ENCODE measurements at regions not wholly inside any gene's neighbourhood (a gene's known extent, or its start where the extent isn't known, plus 50 kb on each side); places are given as distances from the start of the nearest gene placed in this dataset.

DNA sequence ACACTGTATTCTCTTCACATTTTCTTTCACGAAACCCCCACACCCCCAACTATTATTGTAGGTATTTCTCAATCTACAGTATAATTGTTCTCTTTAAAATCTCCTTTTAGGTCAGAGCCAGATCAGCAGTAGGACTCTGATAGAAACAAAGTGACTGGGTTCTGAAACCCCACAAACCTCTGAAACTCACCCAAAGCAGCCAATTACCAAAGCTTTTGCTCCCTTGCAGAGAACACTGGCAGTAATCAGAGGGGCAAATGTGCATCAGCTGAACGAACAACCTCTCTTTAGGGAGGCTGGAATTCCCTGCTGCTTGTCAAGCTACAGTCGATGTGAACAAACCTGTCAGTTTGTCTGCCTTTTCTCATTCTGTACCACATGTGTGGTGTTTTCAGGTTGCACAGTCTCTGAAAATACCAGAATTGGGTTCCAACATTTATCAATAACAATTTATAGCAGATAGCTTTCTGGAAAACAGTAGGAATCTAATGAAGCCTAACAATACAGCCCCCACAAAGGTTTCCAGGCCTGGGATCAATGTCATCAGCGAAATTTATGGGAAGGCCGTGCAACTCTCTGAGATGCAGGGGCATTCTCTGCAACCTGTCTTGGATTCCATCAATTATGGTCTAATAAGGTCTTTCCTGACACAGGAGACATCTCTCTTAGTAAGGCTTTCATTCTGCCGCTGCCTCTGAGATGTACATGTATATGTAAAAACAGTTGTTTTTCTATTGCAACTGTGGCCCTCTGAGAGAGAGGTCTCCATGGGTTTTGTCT lies 395.9 kb downstream of the GPAT3 start:
- no peak for TF ChIP-seq CTCF (conservative IDR thresholded peaks at IDR 0.05)
- Histone ChIP-seq H2BK15ac (ENCODE audit: low read depth, low read length) (no peak overlapping the region), H2AK5ac (ENCODE audit: insufficient read length, low read length) (no peak overlapping the region), H3K4me1 (ENCODE audit: insufficient read depth, low read length) (no peaks in the 10 kb centered on the region), H3K23ac (ENCODE audit: insufficient read length, low read depth, low read length) (no peak overlapping the region), H3K14ac (ENCODE audit: insufficient read depth, low read length) (no peak overlapping the region), H2BK12ac (ENCODE audit: insufficient read length, low read depth, low read length) (no peak overlapping the region), H2BK120ac (ENCODE audit: low read depth, low read length, poor library complexity, severe bottlenecking) (no peak overlapping the region), H3K4ac (ENCODE audit: low read depth, low read length) (no peak overlapping the region), H4K5ac (ENCODE audit: insufficient read length, low read depth, low read length) (no peak overlapping the region), H3T11ph (ENCODE audit: low read length) (no peak overlapping the region), H2BK5ac (ENCODE audit: insufficient read length, low read length) (no peak overlapping the region), H4K20me1 (ENCODE audit: control insufficient read depth, insufficient read depth, insufficient read length) (no peaks in the 10 kb centered on the region), H3K27me3 (ENCODE audit: insufficient read depth, low read length) (no peaks in the 10 kb centered on the region), H2AFZ (ENCODE audit: low read length) (no peak overlapping the region), H3K9ac (ENCODE audit: extremely low read depth, insufficient read length, low read length) (no peak overlapping the region), H3K4me2 (ENCODE audit: insufficient read depth, insufficient read length, low read length) (no peak overlapping the region), H3K9me3 (ENCODE audit: control insufficient read depth, low read depth, low read length) (no peaks in the 10 kb centered on the region), H2BK20ac (ENCODE audit: low read depth, low read length, poor library complexity, severe bottlenecking) (no peak overlapping the region), H3K79me1 (ENCODE audit: insufficient read depth, low read depth, low read length, poor library complexity, severe bottlenecking) (no peaks in the 10 kb centered on the region), H3K56ac (ENCODE audit: insufficient read length, low read depth, low read length) (no peak overlapping the region), H3K23me2 (ENCODE audit: insufficient read length, low read depth, low read length, poor library complexity, severe bottlenecking) (no peaks in the 10 kb centered on the region), H3K18ac (ENCODE audit: insufficient read length, low read depth, low read length) (no peak overlapping the region), H4K8ac (replicated peaks; ENCODE audit: insufficient read length, low read depth, low read length) (no peak overlapping the region), H3K79me2 (ENCODE audit: insufficient read depth, low read length) (no peaks in the 10 kb centered on the region), H3K27ac (ENCODE audit: insufficient read length, low read depth, low read length) (no peak overlapping the region), H4K91ac (ENCODE audit: insufficient read length, low read depth, low read length) (no peak overlapping the region)
- Mint-ChIP-seq H3K9me3 (no peaks in the 10 kb centered on the region), H3K36me3 (ENCODE audit: insufficient read depth in 1 of 3, low read depth in 3 of 3) (no peaks in the 10 kb centered on the region), H3K27ac (no peak overlapping the region), H3K4me1 (peaks cover 0 to 3% of the 10 kb centered on the region in 2 experiments; a peak in 2 of 4 replicates), H3K4me3 (no peak overlapping the region), H3K27me3 (ENCODE audit: low read depth) (no peaks in the 10 kb centered on the region; the same call in 1 of the 2 replicates)
- DNase-seq: no peak
- WGBS (ENCODE audit: extremely low coverage, insufficient read length, low lambda C conversion rate): 100% methylated on average over 1 of the region's 6 CpGs
